Kidney epithelial cell (primary cell): ENCODE measurements at regions not wholly inside any gene's neighbourhood (a gene's known extent, or its start where the extent isn't known, plus 50 kb on each side); places are given as distances from the start of the nearest gene placed in this dataset.

Source experiments
- DNase-seq: peaks from one replicate; pipeline ENCODE4 v3.0.0-alpha.2; 2010; ENCODE audit warnings: low read depth
- H3K27me3 ChIP-seq: 2 replicates; pipeline ENCODE4 v1.6.0; 2011; ENCODE audit warnings: low read length; ENCODE audit not compliant: control insufficient read depth, insufficient read depth
- H3K36me3 ChIP-seq: 2 replicates; pipeline ENCODE4 v1.5.1; 2011; ENCODE audit warnings: low read length; ENCODE audit not compliant: control insufficient read depth, insufficient read depth
- H3K4me3 ChIP-seq: 2 replicates; pipeline ENCODE4 v1.5.1; 2011; ENCODE audit warnings: low read depth, mild to moderate bottlenecking, control low read depth, low read length
- CTCF ChIP-seq: IDR thresholded peaks from 2 replicates; pipeline ENCODE4 v1.5.1; 2011; ENCODE audit warnings: mild to moderate bottlenecking, moderate library complexity, low read length, control low read depth, inconsistent platforms; ENCODE audit not compliant: insufficient read depth, poor library complexity, severe bottlenecking

GRCh38 chr2:106694964-106695470 lies 190.9 kb downstream of the ST6GAL2 start:
- H3K36me3 ChIP-seq: no peaks in the 10 kb centered on the region
- H3K27me3 ChIP-seq: no peaks in the 10 kb centered on the region
- DNase-seq: no peak
- no peak overlapping the region for H3K4me3 ChIP-seq
- no peak for TF ChIP-seq CTCF

GRCh38 chr2:106695919-106696318 lies 190.0 kb downstream of the ST6GAL2 start:
- DNase-seq: no peak
- TF ChIP-seq CTCF: no peak
- no peak overlapping the region for H3K4me3 ChIP-seq
- H3K27me3 ChIP-seq: no peaks in the 10 kb centered on the region
- H3K36me3 ChIP-seq: no peaks in the 10 kb centered on the region

GRCh38 chr2:106700616-106701015 lies 185.4 kb downstream of the ST6GAL2 start:
- no peak for DNase-seq
- Histone ChIP-seq H3K36me3 (no peaks in the 10 kb centered on the region), H3K4me3 (no peak overlapping the region), H3K27me3 (no peaks in the 10 kb centered on the region)
- no peak for TF ChIP-seq CTCF

GRCh38 chr2:106701203-106702022 lies 184.6 kb downstream of the ST6GAL2 start:
- Histone ChIP-seq H3K27me3 (no peaks in the 10 kb centered on the region), H3K4me3 (no peak overlapping the region), H3K36me3 (no peaks in the 10 kb centered on the region)
- no peak for TF ChIP-seq CTCF
- no peak for DNase-seq

GRCh38 chr2:106703161-106703560 lies 182.8 kb downstream of the ST6GAL2 start:
- no peaks in the 10 kb centered on the region for H3K27me3 ChIP-seq
- no peak for TF ChIP-seq CTCF
- H3K36me3 ChIP-seq: no peaks in the 10 kb centered on the region
- no peak overlapping the region for H3K4me3 ChIP-seq
- no peak for DNase-seq

GRCh38 chr2:106704798-106705197 lies 181.2 kb downstream of the ST6GAL2 start:
- H3K36me3 ChIP-seq: no peaks in the 10 kb centered on the region
- no peak overlapping the region for H3K4me3 ChIP-seq
- H3K27me3 ChIP-seq: no peaks in the 10 kb centered on the region
- no peak for DNase-seq
- TF ChIP-seq CTCF: no peak
